Small intestine (tissue), 7 donors: ENCODE measurements at regions not wholly inside any gene's neighbourhood (a gene's known extent, or its start where the extent isn't known, plus 50 kb on each side); places are given as distances from the start of the nearest gene placed in this dataset.

Source experiments
- DNase-seq, 2 donors: peaks; one replicate each; pipeline versions ENCODE4 v3.0.0 to v3.0.0-alpha.2; 2013
- FAIRE-seq: peaks from 2 replicates; lab custom pipeline; 2012; peaks lifted over from hg19 to GRCh38; lab: Jason Lieb, UNC
- H3K27ac ChIP-seq, 3 donors: one replicate each; pipeline ENCODE4 v1.5.1; 2013; ENCODE audit warnings: low read length in 2 of 3, mild to moderate bottlenecking in 2 of 3, control low read depth in 1 of 3, inconsistent platforms in 1 of 3, low read depth in 1 of 3, moderate library complexity in 1 of 3
- H3K27me3 ChIP-seq, 3 donors: one replicate each; pipeline ENCODE4 v1.6.1; 2013; ENCODE audit warnings: low read length in 3 of 3, inconsistent platforms in 1 of 3; ENCODE audit not compliant: control insufficient read depth in 3 of 3, insufficient read depth in 3 of 3
- H3K36me3 ChIP-seq, 3 donors: one replicate each; pipeline ENCODE4 v1.6.1; 2013; ENCODE audit warnings: low read length in 3 of 3, inconsistent platforms in 1 of 3, low read depth in 1 of 3, mild to moderate bottlenecking in 1 of 3, moderate library complexity in 1 of 3; ENCODE audit not compliant: control insufficient read depth in 3 of 3, insufficient read depth in 2 of 3
- H3K4me1 ChIP-seq, 3 donors: one replicate each; pipeline ENCODE4 v1.6.1; 2013; ENCODE audit warnings: low read length in 2 of 3, inconsistent platforms in 1 of 3, low read depth in 1 of 3, mild to moderate bottlenecking in 1 of 3, moderate library complexity in 1 of 3; ENCODE audit not compliant: control insufficient read depth in 3 of 3, insufficient read depth in 2 of 3
- H3K4me3 ChIP-seq, 3 donors: one replicate each; pipeline ENCODE4 v1.5.1; 2013; ENCODE audit warnings: low read length in 3 of 3, control low read depth in 1 of 3, inconsistent platforms in 1 of 3, low read depth in 1 of 3, mild to moderate bottlenecking in 1 of 3, moderate library complexity in 1 of 3
- H3K9me3 ChIP-seq, 2 donors: one replicate each; pipeline ENCODE4 v1.6.1; 2013; ENCODE audit warnings: low read depth in 1 of 2, low read length in 1 of 2; ENCODE audit not compliant: control insufficient read depth in 2 of 2, insufficient read depth in 1 of 2
- WGBS, 3 donors: extraction: QIAGEN DNeasy Blood & Tissue Kit; methylation state at CpG; one replicate each; pipeline ENCODE4 v1.1.7; 2013; 5-methylcytosine and 5-hydroxymethylcytosine counted together
- donor health status: healthy with polysubstance abuse.
- donor health status: control.
- donor health status: control.
- donor health status: Bipolar disorder and iron deficiency.
- donor health status: healthy.

- H3K27me3 ChIP-seq: peaks cover 0 to 2% (median 2%) of the 10 kb centered on the region in 3 donors
- no peaks in the 10 kb centered on the region for H3K9me3 ChIP-seq
- WGBS, 3 donors: 67 to 89% (median 82%) methylated on average over 5 of the region's 5 CpGs
- no peaks in the 10 kb centered on the region for H3K36me3 ChIP-seq
- no peak overlapping the region for H3K4me3 ChIP-seq
- DNase-seq: no peak
- H3K27ac ChIP-seq: no peak overlapping the region
- no peak for FAIRE-seq
- H3K4me1 ChIP-seq: peaks cover 0 to 9% (median 0%) of the 10 kb centered on the region in 3 donors
These were observed 50.2 kb upstream of the LRP8 start for GRCh38 chr1:53378061-53378460.

GRCh38 chr1:53378932-53379661 is 51.2 kb upstream of the LRP8 start:
- DNase-seq: no peak
- FAIRE-seq: no peak

GRCh38 chr1:53379662-53380002 is 51.8 kb upstream of the LRP8 start:
- Histone ChIP-seq H3K9me3 (no peaks in the 10 kb centered on the region), H3K27me3 (peaks cover 0 to 2% (median 2%) of the 10 kb centered on the region in 3 donors), H3K27ac (no peak overlapping the region), H3K4me1 (peaks cover 0 to 9% (median 0%) of the 10 kb centered on the region in 3 donors), H3K36me3 (no peaks in the 10 kb centered on the region), H3K4me3 (no peak overlapping the region)
- WGBS, 3 donors: 88 to 94% (median 92%) methylated on average over 4 of the region's 4 CpGs
- FAIRE-seq (no peak), DNase-seq (no peak)

More at GRCh38 chr1:53378932-53379661, 51.2 kb upstream of the LRP8 start:
- H3K27ac ChIP-seq: no peak overlapping the region
- H3K36me3 ChIP-seq: no peaks in the 10 kb centered on the region
- H3K4me3 ChIP-seq: no peak overlapping the region
- 88 to 91% (median 89%) methylated on average over 11 of the region's 11 CpGs for WGBS, 3 donors
- no peaks in the 10 kb centered on the region for H3K9me3 ChIP-seq
- H3K27me3 ChIP-seq: peaks cover 0 to 2% (median 2%) of the 10 kb centered on the region in 3 donors
- H3K4me1 ChIP-seq: peaks cover 0 to 9% (median 0%) of the 10 kb centered on the region in 3 donors

- peak in 1 of 2 donors; percentile 25 for DNase-seq
- no peak for FAIRE-seq
- no peak overlapping the region for H3K4me3 ChIP-seq
- H3K9me3 ChIP-seq: no peaks in the 10 kb centered on the region
- H3K27me3 ChIP-seq: peaks cover 0 to 2% (median 2%) of the 10 kb centered on the region in 3 donors
- 48 to 67% (median 55%) methylated on average over 5 of the region's 5 CpGs for WGBS, 3 donors
- H3K4me1 ChIP-seq: peaks cover 0 to 5% (median 0%) of the 10 kb centered on the region in 3 donors
- no peak overlapping the region for H3K27ac ChIP-seq
- no peaks in the 10 kb centered on the region for H3K36me3 ChIP-seq
These were observed 52.4 kb upstream of the LRP8 start for GRCh38 chr1:53380296-53380695.

GRCh38 chr1:53381790-53382401 is 54.0 kb upstream of the LRP8 start:
- H3K9me3 ChIP-seq: peaks cover 0 to 3% of the 10 kb centered on the region in 2 donors
- no peak overlapping the region for H3K27ac ChIP-seq
- no peaks in the 10 kb centered on the region for H3K36me3 ChIP-seq
- 44 to 60% (median 47%) methylated on average over 8 of the region's 8 CpGs for WGBS, 3 donors
- DNase-seq (no peak), FAIRE-seq (no peak)
- no peak overlapping the region for H3K4me3 ChIP-seq
- H3K4me1 ChIP-seq: no peaks in the 10 kb centered on the region
- H3K27me3 ChIP-seq: peaks cover 0 to 2% (median 2%) of the 10 kb centered on the region in 3 donors

- Histone ChIP-seq H3K27ac (no peak overlapping the region), H3K4me1 (no peaks in the 10 kb centered on the region), H3K36me3 (no peaks in the 10 kb centered on the region), H3K27me3 (peaks cover 0 to 2% (median 2%) of the 10 kb centered on the region in 3 donors), H3K4me3 (no peak overlapping the region), H3K9me3 (peaks cover 0 to 3% of the 10 kb centered on the region in 2 donors)
- 79 to 86% (median 82%) methylated on average over 10 of the region's 10 CpGs for WGBS, 3 donors
- no peak for DNase-seq
- FAIRE-seq: no peak
These were observed 55.4 kb upstream of the LRP8 start for GRCh38 chr1:53383136-53383870.

GRCh38 chr1:53384796-53385195 is 56.9 kb upstream of the LRP8 start:
- Histone ChIP-seq H3K9me3 (peaks cover 0 to 3% of the 10 kb centered on the region in 2 donors), H3K36me3 (no peaks in the 10 kb centered on the region), H3K4me1 (no peaks in the 10 kb centered on the region), H3K4me3 (no peak overlapping the region), H3K27me3 (peaks cover 0 to 2% (median 2%) of the 10 kb centered on the region in 3 donors), H3K27ac (no peak overlapping the region)
- no peak for DNase-seq
- no peak for FAIRE-seq
- WGBS, 3 donors: 78 to 88% (median 83%) methylated on average over 3 of the region's 3 CpGs
